Suprapubic skin (tissue), 4 donors: ENCODE measurements at regions not wholly inside any gene's neighbourhood (a gene's known extent, or its start where the extent isn't known, plus 50 kb on each side); places are given as distances from the start of the nearest gene placed in this dataset.

Source experiments
- DNase-seq, 2 donors: peaks; one replicate each; pipeline ENCODE4 v3.0.0-alpha.2; 2019; ENCODE audit warnings: low spot score in 2 of 2
- H3K27ac ChIP-seq: fragments of 200-600 bp; sonication (generic); one replicate; pipeline ENCODE4 v1.5.1; 2019
- H3K27me3 ChIP-seq: fragments of 200-600 bp; sonication (generic); one replicate; pipeline ENCODE4 v1.5.1; 2019
- H3K36me3 ChIP-seq: fragments of 200-600 bp; sonication (generic); one replicate; pipeline ENCODE4 v1.5.1; 2019
- H3K4me1 ChIP-seq: fragments of 200-600 bp; sonication (generic); one replicate; pipeline ENCODE4 v1.5.1; 2019
- H3K4me3 ChIP-seq: fragments of 200-600 bp; sonication (generic); one replicate; pipeline ENCODE4 v1.5.1; 2019; ENCODE audit warnings: mild to moderate bottlenecking
- H3K9me3 ChIP-seq: fragments of 200-600 bp; sonication (generic); one replicate; pipeline ENCODE4 v1.5.1; 2019
- EP300 ChIP-seq: sonication (generic); formaldehyde crosslinking; IDR thresholded peaks from one replicate; pipeline ENCODE4 v1.6.1; 2017; ENCODE audit warnings: antibody characterized with exemption
- POLR2A ChIP-seq, 2 donors: fragments of 450-650 bp; IDR thresholded peaks; one replicate each; pipeline ENCODE4 v1.6.1; 2017; ENCODE audit warnings: antibody characterized with exemption in 2 of 2, mild to moderate bottlenecking in 2 of 2, moderate library complexity in 2 of 2
- POLR2AphosphoS5 ChIP-seq, 3 donors: sonication (generic); formaldehyde crosslinking; IDR thresholded peaks; one replicate each; pipeline ENCODE4 v1.6.1; 2017; ENCODE audit warnings: antibody characterized with exemption in 3 of 3
- WGBS: methylation state at CpG from one replicate; pipeline ENCODE4 v1.1.5; 2018; 5-methylcytosine and 5-hydroxymethylcytosine counted together
- TF ChIP-seq, protein P1 (sequence below), 2 donors: fragments of 200-600 bp in 1 of 2; fragments of 450-650 bp in 1 of 2; sonication (generic) in 1 of 2; IDR thresholded peaks; one replicate each; pipeline ENCODE4 v1.5.1; 2016 to 2019; ENCODE audit warnings: antibody characterized with exemption in 2 of 2, mild to moderate bottlenecking in 1 of 2, moderate library complexity in 1 of 2

DNA sequence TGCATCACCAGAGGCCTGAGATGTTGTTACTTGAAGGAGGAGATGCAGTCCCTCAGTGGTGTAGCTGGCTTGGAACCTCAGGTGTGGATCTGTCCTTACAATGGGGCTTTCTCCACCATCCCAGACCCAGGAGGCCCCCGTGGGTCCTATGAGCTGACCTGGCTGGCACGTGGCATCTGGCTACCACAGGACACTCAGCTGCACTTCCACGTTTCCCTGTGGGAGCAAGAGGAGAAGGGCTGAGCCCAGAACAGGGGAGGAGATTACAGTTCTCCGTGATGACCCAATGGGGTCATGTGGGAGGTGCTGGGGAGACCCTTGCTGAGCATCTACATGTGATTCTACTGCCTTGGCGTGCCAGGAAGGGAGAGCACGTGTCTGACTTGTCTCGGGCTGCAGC is 1448.4 kb downstream of the TBC1D22A start:
- no peaks in the 10 kb centered on the region for H3K4me1 ChIP-seq
- H3K36me3 ChIP-seq: no peaks in the 10 kb centered on the region
- no peak for DNase-seq
- 48% methylated on average over 3 of the region's 7 CpGs for WGBS
- no peak overlapping the region for H3K27ac ChIP-seq
- no peak overlapping the region for H3K4me3 ChIP-seq
- peaks cover 59% of the 10 kb centered on the region for H3K27me3 ChIP-seq
- TF ChIP-seq POLR2AphosphoS5 (IDR thresholded peaks at IDR 0.05) (no peak), EP300 (no peak), POLR2A (IDR thresholded peaks at IDR 0.05) (no peak)
- TF ChIP-seq, protein P1, sequence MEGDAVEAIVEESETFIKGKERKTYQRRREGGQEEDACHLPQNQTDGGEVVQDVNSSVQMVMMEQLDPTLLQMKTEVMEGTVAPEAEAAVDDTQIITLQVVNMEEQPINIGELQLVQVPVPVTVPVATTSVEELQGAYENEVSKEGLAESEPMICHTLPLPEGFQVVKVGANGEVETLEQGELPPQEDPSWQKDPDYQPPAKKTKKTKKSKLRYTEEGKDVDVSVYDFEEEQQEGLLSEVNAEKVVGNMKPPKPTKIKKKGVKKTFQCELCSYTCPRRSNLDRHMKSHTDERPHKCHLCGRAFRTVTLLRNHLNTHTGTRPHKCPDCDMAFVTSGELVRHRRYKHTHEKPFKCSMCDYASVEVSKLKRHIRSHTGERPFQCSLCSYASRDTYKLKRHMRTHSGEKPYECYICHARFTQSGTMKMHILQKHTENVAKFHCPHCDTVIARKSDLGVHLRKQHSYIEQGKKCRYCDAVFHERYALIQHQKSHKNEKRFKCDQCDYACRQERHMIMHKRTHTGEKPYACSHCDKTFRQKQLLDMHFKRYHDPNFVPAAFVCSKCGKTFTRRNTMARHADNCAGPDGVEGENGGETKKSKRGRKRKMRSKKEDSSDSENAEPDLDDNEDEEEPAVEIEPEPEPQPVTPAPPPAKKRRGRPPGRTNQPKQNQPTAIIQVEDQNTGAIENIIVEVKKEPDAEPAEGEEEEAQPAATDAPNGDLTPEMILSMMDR (IDR thresholded peaks at IDR 0.05): no peak
- no peaks in the 10 kb centered on the region for H3K9me3 ChIP-seq

DNA sequence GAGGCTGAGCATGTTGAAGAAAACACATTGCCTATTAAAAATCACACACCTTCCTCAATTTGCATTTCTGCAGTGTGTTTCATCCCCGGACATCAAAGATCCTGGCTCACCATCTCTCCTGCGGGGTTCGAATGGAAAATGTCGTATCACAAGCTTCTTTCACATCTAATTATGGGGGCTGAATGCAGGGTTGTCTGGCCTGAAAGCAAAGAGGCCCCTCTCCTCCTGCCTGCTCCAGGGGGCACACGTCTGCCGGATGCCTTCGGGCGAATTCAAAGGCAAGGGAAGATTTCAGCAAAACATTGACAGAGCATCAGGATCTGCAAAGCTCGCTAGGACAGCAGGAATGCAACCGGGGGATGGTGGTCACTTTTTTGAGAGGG is 1447.7 kb downstream of the TBC1D22A start:
- no peaks in the 10 kb centered on the region for H3K36me3 ChIP-seq
- H3K4me1 ChIP-seq: no peaks in the 10 kb centered on the region
- WGBS: 53% methylated on average over 10 of the region's 10 CpGs
- H3K27me3 ChIP-seq: peaks cover 65% of the 10 kb centered on the region
- H3K27ac ChIP-seq: no peak overlapping the region
- TF ChIP-seq, protein P1 (IDR thresholded peaks at IDR 0.05): no peak
- TF ChIP-seq POLR2A (IDR thresholded peaks at IDR 0.05) (no peak), EP300 (no peak)
- H3K9me3 ChIP-seq: no peaks in the 10 kb centered on the region
- no peak for DNase-seq
- H3K4me3 ChIP-seq: no peak overlapping the region

DNA sequence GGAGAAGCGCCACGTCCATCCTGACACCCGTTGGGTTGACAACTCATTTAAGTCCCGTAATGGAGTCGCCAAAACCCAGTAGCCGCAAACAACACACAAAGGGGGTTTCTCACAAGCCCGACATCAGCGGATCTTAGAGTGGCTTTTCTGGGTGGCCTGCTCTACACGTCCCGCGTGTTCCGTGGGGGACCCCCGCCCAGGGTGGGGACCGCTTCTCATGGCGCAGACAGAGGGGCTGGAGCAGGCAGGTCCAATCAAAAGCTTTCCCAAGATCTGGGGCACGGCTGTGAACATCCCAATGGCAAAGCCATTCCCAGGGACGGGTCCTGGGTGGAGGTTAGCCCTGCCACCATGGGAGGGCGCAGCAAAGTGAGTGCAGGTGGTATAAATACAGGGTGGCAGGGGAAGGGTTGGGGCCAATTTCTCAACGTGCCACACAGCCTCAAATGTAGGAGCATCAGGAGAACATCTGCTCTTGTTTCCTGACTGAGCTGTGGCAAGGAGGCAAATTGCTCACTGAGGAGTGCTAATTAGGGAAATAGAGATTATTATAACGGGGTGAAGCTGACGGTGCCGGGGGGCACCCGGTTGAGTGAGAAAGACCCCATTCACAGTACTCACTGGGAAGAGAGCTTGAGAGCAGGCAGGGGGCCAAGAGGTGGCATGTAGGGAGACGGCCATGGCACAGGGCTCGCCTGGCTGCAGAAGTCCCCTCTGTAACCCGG is 1447.2 kb downstream of the TBC1D22A start:
- DNase-seq: no peak
- TF ChIP-seq, protein P1 (IDR thresholded peaks at IDR 0.05): no peak
- TF ChIP-seq POLR2AphosphoS5 (IDR thresholded peaks at IDR 0.05): no peak
- no peak for TF ChIP-seq POLR2A (IDR thresholded peaks at IDR 0.05)
- no peak for TF ChIP-seq EP300
- no peak overlapping the region for H3K27ac ChIP-seq
- H3K36me3 ChIP-seq: no peaks in the 10 kb centered on the region
- H3K27me3 ChIP-seq: peaks cover 61% of the 10 kb centered on the region
- no peaks in the 10 kb centered on the region for H3K4me1 ChIP-seq
- no peaks in the 10 kb centered on the region for H3K9me3 ChIP-seq
- H3K4me3 ChIP-seq: no peak overlapping the region
- WGBS: 62% methylated on average over 24 of the region's 26 CpGs

DNA sequence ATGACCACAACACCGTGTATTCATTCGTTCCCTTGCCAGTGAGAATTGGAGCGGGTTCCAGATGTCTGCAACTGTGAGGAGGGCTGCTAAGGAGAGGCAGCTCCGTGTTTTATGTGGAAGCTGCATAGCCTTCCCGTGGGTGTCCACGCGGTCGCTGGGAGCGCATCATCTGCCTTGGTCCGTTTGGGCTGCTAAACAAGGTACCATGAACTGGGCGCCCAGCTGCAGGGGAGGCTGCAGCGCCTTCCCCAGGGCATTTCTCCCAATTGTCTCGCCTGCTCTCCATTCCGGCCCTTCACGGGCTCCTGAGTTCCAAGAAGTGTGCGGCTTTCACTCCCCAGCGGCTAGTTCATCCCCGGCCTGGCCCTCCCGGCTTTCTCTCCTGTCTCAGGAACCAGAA is 1446.4 kb downstream of the TBC1D22A start:
- Histone ChIP-seq H3K36me3 (no peaks in the 10 kb centered on the region), H3K9me3 (no peaks in the 10 kb centered on the region), H3K4me1 (no peaks in the 10 kb centered on the region), H3K27me3 (peaks cover 62% of the 10 kb centered on the region), H3K27ac (no peak overlapping the region), H3K4me3 (no peak overlapping the region)
- WGBS: 71% methylated on average over 10 of the region's 19 CpGs
- DNase-seq: no peak
- TF ChIP-seq EP300 (no peak), POLR2A (IDR thresholded peaks at IDR 0.05) (no peak), POLR2AphosphoS5 (IDR thresholded peaks at IDR 0.05) (no peak)
- TF ChIP-seq, protein P1 (IDR thresholded peaks at IDR 0.05): no peak

DNA sequence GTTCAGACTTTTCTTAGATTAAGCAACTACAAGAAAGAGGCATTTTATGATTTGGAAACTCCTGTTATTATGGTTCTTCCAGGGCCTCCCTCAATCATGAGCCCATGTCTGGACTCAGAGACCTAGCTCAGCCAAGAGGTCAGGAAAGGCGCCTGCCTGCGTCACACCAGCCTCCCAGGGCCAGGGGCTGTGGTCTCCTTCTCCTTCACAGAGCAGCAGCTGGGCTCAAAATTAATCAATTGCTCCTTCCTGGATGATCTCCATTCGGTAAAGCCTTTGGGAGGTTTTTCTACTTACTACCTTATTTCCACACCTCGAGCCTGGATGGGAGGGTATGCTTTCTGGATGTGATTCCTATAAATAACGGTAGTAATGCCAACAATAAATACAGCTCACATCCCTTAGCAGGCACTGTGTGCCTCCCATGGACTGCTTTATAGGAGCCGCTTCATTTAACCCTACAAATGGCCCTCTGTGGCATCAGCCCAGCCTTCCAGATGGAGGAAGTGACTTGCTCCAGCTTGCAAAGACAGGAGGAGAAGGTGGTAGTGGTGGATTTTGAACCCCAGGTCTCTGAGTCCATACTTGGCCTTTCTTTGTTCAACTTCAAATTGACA is 1445.6 kb downstream of the TBC1D22A start:
- WGBS: 83% methylated on average over 6 of the region's 6 CpGs
- H3K9me3 ChIP-seq: no peaks in the 10 kb centered on the region
- peaks cover 62% of the 10 kb centered on the region for H3K27me3 ChIP-seq
- H3K27ac ChIP-seq: no peak overlapping the region
- no peak for DNase-seq
- H3K4me1 ChIP-seq: no peaks in the 10 kb centered on the region
- H3K4me3 ChIP-seq: no peak overlapping the region
- TF ChIP-seq EP300 (no peak), POLR2AphosphoS5 (IDR thresholded peaks at IDR 0.05) (no peak), POLR2A (IDR thresholded peaks at IDR 0.05) (no peak)
- TF ChIP-seq, protein P1 (IDR thresholded peaks at IDR 0.05): no peak
- H3K36me3 ChIP-seq: no peaks in the 10 kb centered on the region
